ENCODE measurements at regions not wholly inside any gene's neighbourhood (a gene's known extent, or its start where the extent isn't known, plus 50 kb on each side); places are given as distances from the start of the nearest gene placed in this dataset.

- DNase-seq = no peak
Measured at GRCh38 chrX:79300856-79301255, 66.3 kb downstream of the ITM2A start.

GRCh38 chrX:79290596-79290995, 76.5 kb downstream of the ITM2A start:
- no peak for DNase-seq

GRCh38 chrX:79288733-79289132, 78.4 kb downstream of the ITM2A start:
- no peak for DNase-seq

- DNase-seq = no peak
Measured at GRCh38 chrX:79287724-79288123, 79.4 kb downstream of the ITM2A start.

GRCh38 chrX:79281775-79282174, 85.4 kb downstream of the ITM2A start:
- no peak for DNase-seq

GRCh38 chrX:79270401-79270800, 96.7 kb downstream of the ITM2A start:
- peak; percentile 73 for DNase-seq

- DNase-seq = no peak
Measured at GRCh38 chrX:79268788-79269187, 98.3 kb downstream of the ITM2A start.

GRCh38 chrX:79266702-79267101, 100.4 kb downstream of the ITM2A start:
- no peak for DNase-seq

- DNase-seq = no peak
Measured at GRCh38 chrX:79263550-79263949, 103.6 kb downstream of the ITM2A start.

GRCh38 chrX:79259073-79259689, 108.0 kb downstream of the ITM2A start:
- DNase-seq = peak; percentile 18

- no peak for DNase-seq
Measured at GRCh38 chrX:79243691-79244090, 99.2 kb downstream of the GPR174 start.

- no peak for DNase-seq
Measured at GRCh38 chrX:79235899-79236298, 91.4 kb downstream of the GPR174 start.

GRCh38 chrX:79231662-79232061, 87.2 kb downstream of the GPR174 start:
- DNase-seq = no peak

Data from stimulated activated naive CD4-positive, alpha-beta T cell treated with Interleukin-2 at 50 U/mL for 16 hours (primary cell).